A673 (cell line): ENCODE measurements at regions not wholly inside any gene's neighbourhood (a gene's known extent, or its start where the extent isn't known, plus 50 kb on each side); places are given as distances from the start of the nearest gene placed in this dataset.
"Not testable (repeated sequence)": the region's sequence is repeated elsewhere in the genome, so short reads cannot be mapped to it uniquely, and the experiment has no call there.

Experiments
- BruUV-seq: library from RNA; stranded (reverse); fragments of 400-500 nt; replicated peaks from 2 replicates; lab custom pipeline; 2021; lab: Mats Ljungman, UMichigan
- CTCF ChIA-PET: fragments of 300-600 bp; sonication (Branson Sonifier 250); formaldehyde crosslinking; loops from one replicate; lab custom pipeline; 2022; ENCODE audit warnings: antibody characterized with exemption; lab: Charles Lee
- POLR2A ChIA-PET: fragments of 300-600 bp; sonication (Branson Sonifier 250); formaldehyde crosslinking; loops from one replicate; lab custom pipeline; 2022; ENCODE audit warnings: antibody characterized with exemption; ENCODE audit not compliant: low non-redundant PET; lab: Charles Lee
- DNase-seq: peaks from one replicate; pipeline ENCODE4 v3.0.0-alpha.2; 2015; ENCODE audit warnings: low spot score
- H3K27ac ChIP-seq: fragments of 200-600 bp; sonication (generic); 2 replicates; pipeline ENCODE4 v1.5.1; 2016; ENCODE audit warnings: mixed run types, low read depth, mild to moderate bottlenecking, mixed read lengths, antibody characterized with exemption, low read length; ENCODE audit not compliant: poor library complexity, severe bottlenecking
- H3K27me3 ChIP-seq: fragments of 200-600 bp; sonication (generic); replicated peaks from 2 replicates; pipeline ENCODE4 v1.6.1; 2017; ENCODE audit warnings: mixed run types, low read depth, mild to moderate bottlenecking, mixed read lengths, antibody characterized with exemption, low read length; ENCODE audit not compliant: insufficient read depth, poor library complexity
- H3K36me3 ChIP-seq: fragments of 200-600 bp; sonication (generic); 2 replicates; pipeline ENCODE4 v1.6.1; 2016; ENCODE audit warnings: mixed run types, mild to moderate bottlenecking, mixed read lengths, antibody characterized with exemption, low read length; ENCODE audit not compliant: insufficient read depth, poor library complexity, severe bottlenecking
- H3K4me1 ChIP-seq: fragments of 200-600 bp; sonication (generic); 2 replicates; pipeline ENCODE4 v1.6.1; 2017; ENCODE audit warnings: mixed run types, mild to moderate bottlenecking, mixed read lengths, antibody characterized with exemption, low read length; ENCODE audit not compliant: insufficient read depth, poor library complexity, severe bottlenecking
- H3K4me3 ChIP-seq: fragments of 200-600 bp; sonication (generic); 2 replicates; pipeline ENCODE4 v1.5.1; 2016; ENCODE audit warnings: low read depth, mixed run types, mild to moderate bottlenecking, mixed read lengths, low read length; ENCODE audit not compliant: poor library complexity, severe bottlenecking
- H3K9me3 ChIP-seq: fragments of 200-600 bp; sonication (generic); 2 replicates; pipeline ENCODE4 v1.6.1; 2016; ENCODE audit warnings: mixed run types, low read depth, mild to moderate bottlenecking, mixed read lengths, antibody characterized with exemption, low read length; ENCODE audit not compliant: poor library complexity, severe bottlenecking
- EZH2 ChIP-seq: fragments of 200-600 bp; sonication (generic); IDR thresholded peaks from 2 replicates; pipeline ENCODE4 v1.6.1; 2017; ENCODE audit warnings: borderline replicate concordance, low read depth, mild to moderate bottlenecking, mixed read lengths, antibody characterized with exemption, low read length; ENCODE audit not compliant: poor library complexity, severe bottlenecking
- intact Hi-C: fragments of 100-400 bp; cut with micrococcal nuclease; formaldehyde crosslinking; loops from one replicate; pipeline ENCODE4 v1.10.0; 2022; ENCODE audit not compliant: unreplicated experiment
- TF ChIP-seq, protein P1 (sequence below): fragments of 300-800, 200-600 bp; sonication (generic); conservative IDR thresholded peaks from 2 replicates; pipeline ENCODE4 v1.5.1; 2017; ENCODE audit warnings: low read depth, mild to moderate bottlenecking, antibody characterized with exemption, low read length, moderate library complexity, mixed read lengths

GRCh38 chr5:163318707-163319106 is 118.7 kb upstream of the CCNG1 start:
- no peak for DNase-seq
- POLR2A ChIA-PET = no interaction called here
- Histone ChIP-seq H3K4me1 (no peaks in the 10 kb centered on the region), H3K27me3 (no peaks in the 10 kb centered on the region), H3K9me3 (no peaks in the 10 kb centered on the region), H3K27ac (no peak overlapping the region), H3K36me3 (no peaks in the 10 kb centered on the region), H3K4me3 (no peak overlapping the region)
- TF ChIP-seq EZH2 = no peak
- TF ChIP-seq, protein P1, sequence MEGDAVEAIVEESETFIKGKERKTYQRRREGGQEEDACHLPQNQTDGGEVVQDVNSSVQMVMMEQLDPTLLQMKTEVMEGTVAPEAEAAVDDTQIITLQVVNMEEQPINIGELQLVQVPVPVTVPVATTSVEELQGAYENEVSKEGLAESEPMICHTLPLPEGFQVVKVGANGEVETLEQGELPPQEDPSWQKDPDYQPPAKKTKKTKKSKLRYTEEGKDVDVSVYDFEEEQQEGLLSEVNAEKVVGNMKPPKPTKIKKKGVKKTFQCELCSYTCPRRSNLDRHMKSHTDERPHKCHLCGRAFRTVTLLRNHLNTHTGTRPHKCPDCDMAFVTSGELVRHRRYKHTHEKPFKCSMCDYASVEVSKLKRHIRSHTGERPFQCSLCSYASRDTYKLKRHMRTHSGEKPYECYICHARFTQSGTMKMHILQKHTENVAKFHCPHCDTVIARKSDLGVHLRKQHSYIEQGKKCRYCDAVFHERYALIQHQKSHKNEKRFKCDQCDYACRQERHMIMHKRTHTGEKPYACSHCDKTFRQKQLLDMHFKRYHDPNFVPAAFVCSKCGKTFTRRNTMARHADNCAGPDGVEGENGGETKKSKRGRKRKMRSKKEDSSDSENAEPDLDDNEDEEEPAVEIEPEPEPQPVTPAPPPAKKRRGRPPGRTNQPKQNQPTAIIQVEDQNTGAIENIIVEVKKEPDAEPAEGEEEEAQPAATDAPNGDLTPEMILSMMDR = no peak
- CTCF ChIA-PET = no interaction called here
- BruUV-seq = no TSS peak
- intact Hi-C loops = no loop called here

GRCh38 chr5:163321511-163321910 is 115.9 kb upstream of the CCNG1 start:
- ChIA-PET POLR2A (interaction anchor here (0.7 kb wide), 1 partner anchor 99 kb away, joined by 3 read pairs; no protein-coding TSS in a partner anchor), CTCF (no interaction called here)
- Histone ChIP-seq H3K4me3 (no peak overlapping the region), H3K36me3 (no peaks in the 10 kb centered on the region), H3K27me3 (no peaks in the 10 kb centered on the region), H3K27ac (no peak overlapping the region), H3K4me1 (no peaks in the 10 kb centered on the region), H3K9me3 (no peaks in the 10 kb centered on the region)
- TF ChIP-seq, protein P1 = no peak
- TF ChIP-seq EZH2 = no peak
- DNase-seq = peak; percentile 53
- intact Hi-C loops = no loop called here
- BruUV-seq = no TSS peak

GRCh38 chr5:163330723-163331668 is 106.4 kb upstream of the CCNG1 start:
- H3K4me1 ChIP-seq = no peaks in the 10 kb centered on the region
- intact Hi-C loops = no loop called here
- no peaks in the 10 kb centered on the region for H3K36me3 ChIP-seq
- no peak for DNase-seq
- CTCF ChIA-PET = no interaction called here
- TF ChIP-seq, protein P1 = no peak
- no peak for TF ChIP-seq EZH2
- H3K27ac ChIP-seq = no peak overlapping the region
- H3K4me3 ChIP-seq = no peak overlapping the region
- BruUV-seq = no TSS peak
- H3K9me3 ChIP-seq = no peaks in the 10 kb centered on the region
- no peaks in the 10 kb centered on the region for H3K27me3 ChIP-seq
- POLR2A ChIA-PET = no interaction called here

GRCh38 chr5:163336074-163336473 is 101.3 kb upstream of the CCNG1 start:
- H3K9me3 ChIP-seq, H3K27me3 ChIP-seq, BruUV-seq, H3K4me3 ChIP-seq, DNase-seq, POLR2A ChIA-PET, intact Hi-C loops, CTCF ChIA-PET, H3K27ac ChIP-seq, H3K4me1 ChIP-seq, H3K36me3 ChIP-seq: not testable (repeated sequence)
